Esophagus mucosa (tissue), 1 donor: ENCODE measurements at regions not wholly inside any gene's neighbourhood (a gene's known extent, or its start where the extent isn't known, plus 50 kb on each side); places are given as distances from the start of the nearest gene placed in this dataset.

Experiments
- ATAC-seq: fragments of 200-7000 bp; cut with Tn5 transposase; one replicate; pipeline ENCODE4 v1.9.1; 2020
- donor health status: DM: yes; HTN: yes; CAD: no.

GRCh38 chr3:30372837-30373236 is 233.6 kb upstream of the TGFBR2 start:
- no peak for ATAC-seq

DNA sequence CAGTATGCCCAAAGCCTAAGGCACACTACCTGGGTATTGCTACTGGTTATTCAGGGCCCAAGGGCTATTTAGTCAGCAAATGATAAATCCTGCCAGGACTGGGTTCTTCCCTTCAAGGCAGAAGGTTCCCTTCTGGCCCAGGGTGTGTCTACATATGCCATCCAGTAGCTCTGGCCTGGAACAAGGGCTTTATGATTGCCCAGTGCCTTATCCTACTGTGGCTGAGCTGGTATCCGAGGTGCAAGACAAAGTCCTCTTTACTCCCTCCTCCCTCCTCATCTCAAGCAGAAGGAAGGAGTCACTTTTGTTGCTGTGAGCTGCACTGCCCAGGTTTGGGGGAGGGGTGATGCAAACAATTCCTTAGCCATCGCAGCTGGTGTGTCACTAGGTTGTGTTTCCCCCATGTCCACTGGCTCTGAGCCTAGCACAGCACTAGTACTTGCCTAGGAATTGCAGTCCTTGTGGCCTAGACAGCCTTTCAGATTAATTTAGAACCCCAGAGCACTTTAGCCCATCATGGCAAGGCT is 221.8 kb upstream of the TGFBR2 start:
- ATAC-seq = no peak

GRCh38 chr3:30393079-30393478 is 213.3 kb upstream of the TGFBR2 start:
- ATAC-seq = no peak

DNA sequence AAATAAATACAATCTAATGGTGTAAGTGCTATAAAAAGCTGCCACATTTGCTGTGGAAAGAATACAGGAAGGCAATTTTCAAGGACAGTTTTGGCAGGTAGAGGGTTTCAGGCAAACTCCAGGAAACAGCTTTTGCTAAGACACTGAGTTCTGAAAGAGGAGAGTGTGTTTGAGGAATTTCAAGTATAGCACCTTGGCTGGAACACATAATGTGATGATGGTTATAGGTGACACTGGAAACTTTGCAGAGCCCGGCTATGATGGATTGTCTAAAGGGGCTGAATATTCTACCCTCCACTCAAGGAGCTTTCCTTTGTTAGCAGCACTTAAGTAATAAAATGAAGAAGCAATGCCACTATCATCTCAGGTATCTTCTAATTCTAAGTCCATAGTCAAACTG is 209.4 kb upstream of the TGFBR2 start:
- no peak for ATAC-seq

GRCh38 chr3:30399394-30400181 is 206.8 kb upstream of the TGFBR2 start:
- no peak for ATAC-seq

DNA sequence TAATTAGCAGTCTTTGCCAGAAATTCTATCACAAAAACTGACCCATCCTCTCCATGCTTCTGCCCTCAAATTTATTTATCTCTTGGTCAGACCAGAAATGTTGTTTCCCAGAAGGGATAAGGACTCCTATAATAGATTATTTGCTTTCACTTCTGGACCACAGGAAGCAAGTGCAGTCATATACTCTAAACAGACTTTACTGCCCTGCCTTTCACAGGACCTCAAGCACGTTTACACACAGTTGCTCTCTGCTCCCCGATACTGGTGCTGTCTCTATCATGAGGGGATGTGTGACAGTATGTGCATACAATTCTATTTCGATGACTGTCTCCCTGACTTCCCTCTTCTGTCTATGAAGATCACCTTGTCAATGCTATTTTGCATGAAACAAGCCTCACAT is 205.5 kb upstream of the TGFBR2 start:
- ATAC-seq = no peak

- ATAC-seq = no peak
Measured at GRCh38 chr3:30401971-30402370, 204.4 kb upstream of the TGFBR2 start.

- no peak for ATAC-seq
Measured at GRCh38 chr3:30407651-30408050, 198.8 kb upstream of the TGFBR2 start.

DNA sequence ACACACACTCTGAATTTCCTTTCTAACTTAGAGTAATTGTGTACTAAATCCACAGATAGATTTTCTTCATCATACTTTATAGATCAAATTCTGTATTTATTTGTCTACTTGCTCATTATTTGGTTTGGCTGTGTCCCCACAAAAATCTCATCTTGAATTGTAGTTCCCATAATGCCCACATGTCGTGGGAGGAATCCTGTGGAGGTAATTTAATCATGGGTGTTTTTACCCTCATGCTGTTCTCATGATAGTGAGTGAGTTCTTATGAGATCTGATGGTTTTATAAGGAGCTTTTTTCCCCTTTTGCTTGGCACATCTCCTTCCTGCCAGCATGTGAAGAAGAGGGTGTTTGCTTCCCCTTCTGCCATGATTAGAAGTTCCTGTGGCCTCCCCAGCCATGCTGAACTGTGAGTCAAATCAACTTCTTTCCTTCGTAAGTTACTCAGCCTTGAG is 198.3 kb upstream of the TGFBR2 start:
- ATAC-seq = no peak

DNA sequence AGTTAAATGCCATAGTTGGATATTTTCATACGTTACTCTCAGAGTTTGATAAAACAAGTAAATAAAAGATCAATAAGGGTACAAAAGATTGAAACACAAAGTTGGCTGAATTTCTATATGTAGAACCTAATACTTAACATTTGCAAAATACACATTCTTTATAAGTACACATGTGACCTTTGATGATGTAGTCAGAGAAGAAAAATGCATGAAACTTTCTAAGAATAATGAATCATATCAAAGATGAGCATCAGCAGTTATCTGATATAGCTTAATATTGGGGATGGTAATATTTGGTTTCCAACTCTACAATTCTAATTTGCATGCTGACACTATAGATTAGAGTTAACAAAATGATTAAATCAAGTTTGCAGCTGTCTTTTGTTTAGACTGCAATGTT is 188.0 kb upstream of the TGFBR2 start:
- ATAC-seq = no peak

DNA sequence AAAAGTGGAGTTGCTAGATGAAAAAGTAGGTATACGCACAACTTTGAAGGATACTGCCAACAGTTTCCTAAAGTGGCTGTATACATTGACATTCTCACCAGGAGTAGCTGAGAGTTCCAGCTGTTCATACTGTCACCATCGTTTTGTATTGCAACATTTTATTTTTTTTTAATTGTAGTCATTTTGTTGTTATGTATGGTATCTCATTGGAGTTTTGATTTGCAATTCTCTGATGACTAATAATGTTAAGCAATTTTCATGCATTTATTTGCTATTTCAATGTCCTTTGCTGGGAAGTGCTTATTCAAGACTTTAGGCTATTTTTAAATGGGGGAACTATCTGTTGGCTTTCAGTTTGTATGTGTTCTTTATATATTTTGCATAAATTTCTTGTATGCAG is 185.1 kb upstream of the TGFBR2 start:
- ATAC-seq = no peak

GRCh38 chr3:30426293-30426993 is 180.0 kb upstream of the TGFBR2 start:
- no peak for ATAC-seq

DNA sequence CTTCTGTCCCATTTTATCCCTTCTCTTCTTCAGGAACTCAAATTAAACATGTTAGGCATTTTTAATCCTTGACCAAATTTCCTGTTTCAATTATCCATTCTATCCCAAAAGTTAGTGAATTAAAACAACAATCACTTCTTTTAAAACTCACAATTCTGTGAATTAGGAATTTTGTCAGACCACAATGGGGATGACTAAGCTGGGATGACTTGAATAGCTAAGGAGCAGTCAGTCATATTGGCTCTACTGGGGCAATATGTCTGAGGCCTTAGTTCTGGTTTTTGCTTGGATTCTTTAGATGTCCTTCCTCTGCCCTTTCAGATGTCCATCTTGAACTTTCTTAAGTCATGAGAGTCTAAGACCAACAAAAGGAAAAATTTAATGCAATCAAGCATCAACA is 178.2 kb upstream of the TGFBR2 start:
- no peak for ATAC-seq

DNA sequence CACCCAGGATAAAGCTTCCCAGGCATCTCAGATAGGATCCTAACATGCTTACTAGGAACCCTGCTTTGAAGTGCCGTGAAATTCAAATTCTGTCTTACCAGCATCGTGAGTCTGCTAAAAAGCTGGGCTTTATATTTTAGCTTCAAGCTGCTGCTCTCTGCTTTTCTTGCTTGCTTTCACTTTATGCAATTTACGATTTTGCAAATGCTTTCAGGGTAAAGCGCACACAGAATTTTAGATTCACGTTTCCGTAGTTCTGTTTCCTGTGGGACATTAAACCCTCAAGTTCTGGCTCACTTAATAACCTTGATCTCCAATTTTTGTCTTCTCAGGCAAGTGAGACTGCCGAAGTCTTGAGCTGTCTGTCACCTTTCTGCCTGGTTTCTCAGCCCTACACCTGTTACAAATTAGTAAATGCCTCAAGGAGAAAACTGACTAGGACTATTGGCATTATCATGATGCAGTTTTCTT is 170.5 kb upstream of the TGFBR2 start:
- no peak for ATAC-seq

- no peak for ATAC-seq
Measured at GRCh38 chr3:30437171-30437601, 169.2 kb upstream of the TGFBR2 start.

GRCh38 chr3:30438126-30438525 is 168.3 kb upstream of the TGFBR2 start:
- no peak for ATAC-seq

GRCh38 chr3:30439451-30440053 is 166.8 kb upstream of the TGFBR2 start:
- ATAC-seq = no peak

- no peak for ATAC-seq
Measured at GRCh38 chr3:30440147-30440604, 166.2 kb upstream of the TGFBR2 start.

GRCh38 chr3:30440880-30441279 is 165.5 kb upstream of the TGFBR2 start:
- ATAC-seq = no peak

GRCh38 chr3:30443756-30444673 is 162.4 kb upstream of the TGFBR2 start:
- no peak for ATAC-seq

- no peak for ATAC-seq
Measured at GRCh38 chr3:30448450-30449289, 157.7 kb upstream of the TGFBR2 start.
